ENCODE measurements at regions not wholly inside any gene's neighbourhood (a gene's known extent, or its start where the extent isn't known, plus 50 kb on each side); places are given as distances from the start of the nearest gene placed in this dataset.

DNA sequence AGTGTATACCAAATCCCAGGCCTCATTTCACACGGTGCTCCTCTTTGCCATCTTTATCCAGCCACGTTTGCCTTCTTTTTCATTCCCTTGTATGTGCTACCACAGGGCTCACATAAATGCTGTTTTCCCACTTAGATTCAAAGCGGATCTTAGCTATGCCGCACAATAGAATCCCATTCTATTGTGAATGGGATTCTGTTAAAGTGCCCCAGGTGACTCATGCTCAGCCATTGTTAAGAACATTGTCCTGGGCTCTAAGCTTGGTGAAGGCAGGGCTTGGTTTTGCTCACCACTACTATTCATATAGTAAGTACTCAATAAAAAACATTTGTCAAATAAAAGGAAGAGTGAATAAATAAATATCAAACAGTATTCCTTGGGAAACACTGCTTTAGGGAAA, 72.3 kb upstream of the PHYHIPL start:
- no peak for TF ChIP-seq POLR2A (IDR thresholded peaks at IDR 0.05; ENCODE audit: low read depth, low read length)
- TF ChIP-seq POLR2AphosphoS5 (IDR thresholded peaks at IDR 0.05; ENCODE audit: low read depth, low read length) = no peak
- no peak for TF ChIP-seq TAF1 (IDR thresholded peaks at IDR 0.05; ENCODE audit: low read depth, low read length)
- no peak for TF ChIP-seq POU2F2 (IDR thresholded peaks at IDR 0.05; ENCODE audit: low read depth, low read length)
- no peak for TF ChIP-seq SPI1 (IDR thresholded peaks at IDR 0.05; ENCODE audit: low read depth, low read length)
- no peak for TF ChIP-seq PAX5 (IDR thresholded peaks at IDR 0.05; ENCODE audit: insufficient read depth, low read length, severe bottlenecking)

All from GM12891 (cell line).